ENCODE measurements at regions not wholly inside any gene's neighbourhood (a gene's known extent, or its start where the extent isn't known, plus 50 kb on each side); places are given as distances from the start of the nearest gene placed in this dataset.

DNA sequence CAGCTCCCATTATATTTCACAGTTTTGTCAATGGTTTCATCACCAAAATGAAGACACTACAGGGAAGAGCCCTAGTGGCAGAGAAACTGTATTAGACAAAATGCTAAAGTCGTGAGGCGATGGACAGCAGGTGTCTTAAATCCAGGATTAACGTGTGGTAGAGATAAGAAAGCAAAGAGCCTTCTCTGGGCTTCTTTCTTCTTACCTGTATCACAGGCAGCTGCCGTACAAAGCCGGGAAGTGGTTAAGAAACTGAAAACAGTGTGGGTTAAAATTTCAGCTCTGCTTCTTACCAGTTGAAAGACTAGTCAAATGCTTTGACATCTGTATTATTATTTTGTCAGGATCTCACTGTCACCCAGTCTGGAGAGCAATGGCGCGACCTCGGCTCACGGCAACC is 98.2 kb upstream of the NUDT7 start:
- DNase-seq (no peak), ATAC-seq (no peak)
- Histone ChIP-seq H3K4me3 (no peak overlapping the region), H3K27ac (no peak overlapping the region), H3K36me3 (no peaks in the 10 kb centered on the region), H3K4me1 (no peaks in the 10 kb centered on the region), H3K27me3 (no peaks in the 10 kb centered on the region), H3K9me3 (no peaks in the 10 kb centered on the region)
- intact Hi-C loops (cut with DNase I; ENCODE audit: low total_unique reads), result no loop called here
- no peak for TF ChIP-seq CTCF (IDR thresholded peaks at IDR 0.05 in 4 of 5, conservative IDR thresholded peaks at IDR 0.05 in 1 of 5)
- TF ChIP-seq POLR2A (IDR thresholded peaks at IDR 0.05), result no peak
- in situ Hi-C loops (cut with MboI; ENCODE audit: low sequenced_read_pairs in 4 of 4), result no loop called here

- Histone ChIP-seq H3K36me3 (no peaks in the 10 kb centered on the region), H3K27me3 (no peaks in the 10 kb centered on the region), H3K9me3 (no peaks in the 10 kb centered on the region), H3K4me3 (no peak overlapping the region), H3K4me1 (no peaks in the 10 kb centered on the region), H3K27ac (no peak overlapping the region)
- DNase-seq (no peak), ATAC-seq (no peak)
- in situ Hi-C loops (cut with MboI; ENCODE audit: low sequenced_read_pairs in 4 of 4), result no loop called here
- no peak for TF ChIP-seq POLR2A (IDR thresholded peaks at IDR 0.05)
- no peak for TF ChIP-seq CTCF (IDR thresholded peaks at IDR 0.05 in 4 of 5, conservative IDR thresholded peaks at IDR 0.05 in 1 of 5)
- intact Hi-C loops (cut with DNase I; ENCODE audit: low total_unique reads), result no loop called here
Measured at GRCh38 chr16:77636615-77637014, 85.7 kb upstream of the NUDT7 start.

DNA sequence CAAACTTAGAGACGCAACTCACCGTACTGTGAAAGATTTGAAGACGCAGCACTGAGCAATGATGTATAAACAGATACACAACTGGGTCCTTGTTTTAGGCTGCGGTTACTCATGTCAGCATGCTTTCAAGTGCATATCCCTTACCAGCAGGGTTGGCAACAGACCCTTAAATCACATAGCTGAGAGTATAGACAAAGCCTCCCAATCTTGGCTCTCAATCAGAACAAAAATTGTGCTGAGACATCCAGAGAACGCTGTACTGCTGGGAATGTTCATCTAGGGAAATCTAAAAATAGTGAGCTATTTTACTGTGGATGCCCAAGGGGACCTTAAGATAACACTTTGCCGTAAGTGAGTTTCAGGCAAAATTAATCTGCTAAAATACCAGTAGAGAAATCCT is 84.4 kb upstream of the NUDT7 start:
- in situ Hi-C loops (cut with MboI; ENCODE audit: low sequenced_read_pairs in 4 of 4) (no loop called here), intact Hi-C loops (cut with DNase I; ENCODE audit: low total_unique reads) (no loop called here)
- H3K36me3 ChIP-seq, result no peaks in the 10 kb centered on the region
- TF ChIP-seq CTCF (IDR thresholded peaks at IDR 0.05 in 4 of 5, conservative IDR thresholded peaks at IDR 0.05 in 1 of 5) (no peak), POLR2A (IDR thresholded peaks at IDR 0.05) (no peak)
- H3K27me3 ChIP-seq, result no peaks in the 10 kb centered on the region
- H3K4me1 ChIP-seq, result no peaks in the 10 kb centered on the region
- no peaks in the 10 kb centered on the region for H3K9me3 ChIP-seq
- H3K4me3 ChIP-seq, result no peak overlapping the region
- ATAC-seq, result no peak
- DNase-seq, result no peak
- no peak overlapping the region for H3K27ac ChIP-seq

- H3K4me1 ChIP-seq, result no peaks in the 10 kb centered on the region
- TF ChIP-seq POLR2A (IDR thresholded peaks at IDR 0.05), result no peak
- TF ChIP-seq CTCF (IDR thresholded peaks at IDR 0.05 in 4 of 5, conservative IDR thresholded peaks at IDR 0.05 in 1 of 5), result no peak
- no peaks in the 10 kb centered on the region for H3K27me3 ChIP-seq
- no peaks in the 10 kb centered on the region for H3K36me3 ChIP-seq
- no peak for ATAC-seq
- in situ Hi-C loops (cut with MboI; ENCODE audit: low sequenced_read_pairs in 4 of 4) (no loop called here), intact Hi-C loops (cut with DNase I; ENCODE audit: low total_unique reads) (no loop called here)
- H3K27ac ChIP-seq, result no peak overlapping the region
- H3K4me3 ChIP-seq, result no peak overlapping the region
- H3K9me3 ChIP-seq, result no peaks in the 10 kb centered on the region
- DNase-seq, result no peak
Measured at GRCh38 chr16:77643176-77643575, 79.1 kb upstream of the NUDT7 start.

GRCh38 chr16:77645764-77646163 is 76.5 kb upstream of the NUDT7 start:
- Histone ChIP-seq H3K9me3 (no peaks in the 10 kb centered on the region), H3K4me3 (no peak overlapping the region), H3K27ac (no peak overlapping the region), H3K27me3 (no peaks in the 10 kb centered on the region), H3K4me1 (no peaks in the 10 kb centered on the region), H3K36me3 (no peaks in the 10 kb centered on the region)
- intact Hi-C loops (cut with DNase I; ENCODE audit: low total_unique reads) (no loop called here), in situ Hi-C loops (cut with MboI; ENCODE audit: low sequenced_read_pairs in 4 of 4) (no loop called here)
- ATAC-seq (no peak), DNase-seq (no peak)
- no peak for TF ChIP-seq CTCF (IDR thresholded peaks at IDR 0.05 in 4 of 5, conservative IDR thresholded peaks at IDR 0.05 in 1 of 5)
- TF ChIP-seq POLR2A (IDR thresholded peaks at IDR 0.05), result no peak

All from gastrocnemius medialis (tissue), 4 donors.